Prostate gland (tissue), 2 donors: ENCODE measurements at regions not wholly inside any gene's neighbourhood (a gene's known extent, or its start where the extent isn't known, plus 50 kb on each side); places are given as distances from the start of the nearest gene placed in this dataset.

Source experiments
- CTCF ChIP-seq, 4 experiments: fragments of 200-600 bp in 2 of 4; fragments of 450-650 bp in 2 of 4; sonication (generic) in 2 of 4; IDR thresholded peaks; 1 replicate in 3 of 4; 2 replicates in 1 of 4; pipeline ENCODE4 v1.5.1; 2016 to 2019; ENCODE audit warnings: antibody characterized with exemption in 4 of 4, mild to moderate bottlenecking in 2 of 4, moderate library complexity in 2 of 4
- POLR2A ChIP-seq: fragments of 450-650 bp; IDR thresholded peaks from one replicate; pipeline ENCODE4 v1.6.1; 2016; ENCODE audit warnings: antibody characterized with exemption, mild to moderate bottlenecking

- no peak for TF ChIP-seq POLR2A
- TF ChIP-seq CTCF (IDR thresholded peaks at IDR 0.05) = no peak
These were observed 330.0 kb downstream of the PTPRC start for GRCh38 chr1:198968866-198969265.
